IPS-15b (cell line): ENCODE measurements at regions not wholly inside any gene's neighbourhood (a gene's known extent, or its start where the extent isn't known, plus 50 kb on each side); places are given as distances from the start of the nearest gene placed in this dataset.

ENCODE experiments used
- H3K27me3 ChIP-seq: one replicate; pipeline ENCODE4 v1.6.1; 2013; ENCODE audit warnings: low read length; ENCODE audit not compliant: control insufficient read depth, insufficient read depth
- H3K36me3 ChIP-seq: one replicate; pipeline ENCODE4 v1.6.1; 2013; ENCODE audit warnings: low read length; ENCODE audit not compliant: control insufficient read depth, insufficient read depth
- H3K4me1 ChIP-seq: one replicate; pipeline ENCODE4 v1.6.1; 2013; ENCODE audit warnings: mild to moderate bottlenecking, low read length; ENCODE audit not compliant: control insufficient read depth, insufficient read depth
- H3K4me3 ChIP-seq: one replicate; pipeline ENCODE4 v1.5.1; 2013; ENCODE audit warnings: low read depth, low read length
- H3K9ac ChIP-seq: one replicate; pipeline ENCODE4 v1.6.1; 2013; ENCODE audit warnings: low read depth, mild to moderate bottlenecking, low read length
- H3K9me3 ChIP-seq: one replicate; pipeline ENCODE4 v1.6.1; 2013; ENCODE audit warnings: mild to moderate bottlenecking, low read length; ENCODE audit not compliant: control insufficient read depth, insufficient read depth

GRCh38 chr9:28037968-28038367 lies 464.7 kb upstream of the C9orf72 start:
- no peak overlapping the region for H3K9ac ChIP-seq
- H3K4me3 ChIP-seq, result no peak overlapping the region
- H3K4me1 ChIP-seq, result no peaks in the 10 kb centered on the region
- H3K36me3 ChIP-seq, result no peaks in the 10 kb centered on the region
- no peaks in the 10 kb centered on the region for H3K9me3 ChIP-seq
- H3K27me3 ChIP-seq, result no peaks in the 10 kb centered on the region

DNA sequence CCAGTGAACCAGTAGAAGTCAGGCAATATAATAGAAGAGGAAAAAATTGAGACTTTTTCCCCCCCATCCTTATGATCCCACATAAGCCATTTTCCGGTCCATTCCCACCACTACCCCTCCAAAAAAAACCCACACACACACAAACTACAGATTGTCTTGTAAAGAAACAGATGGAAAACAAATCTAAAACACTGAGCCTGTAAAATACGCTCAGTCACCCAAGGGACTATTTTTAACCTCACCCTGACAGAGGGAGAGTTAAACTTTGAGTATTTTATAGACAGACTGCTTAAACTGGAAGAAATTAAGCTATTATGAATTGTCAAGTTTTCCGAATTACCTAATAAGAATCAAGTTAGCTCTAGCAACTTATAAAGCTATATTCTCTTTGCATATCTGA lies 471.8 kb upstream of the C9orf72 start:
- no peaks in the 10 kb centered on the region for H3K27me3 ChIP-seq
- H3K9ac ChIP-seq, result no peak overlapping the region
- H3K36me3 ChIP-seq, result no peaks in the 10 kb centered on the region
- H3K9me3 ChIP-seq, result no peaks in the 10 kb centered on the region
- no peak overlapping the region for H3K4me3 ChIP-seq
- H3K4me1 ChIP-seq, result no peaks in the 10 kb centered on the region

DNA sequence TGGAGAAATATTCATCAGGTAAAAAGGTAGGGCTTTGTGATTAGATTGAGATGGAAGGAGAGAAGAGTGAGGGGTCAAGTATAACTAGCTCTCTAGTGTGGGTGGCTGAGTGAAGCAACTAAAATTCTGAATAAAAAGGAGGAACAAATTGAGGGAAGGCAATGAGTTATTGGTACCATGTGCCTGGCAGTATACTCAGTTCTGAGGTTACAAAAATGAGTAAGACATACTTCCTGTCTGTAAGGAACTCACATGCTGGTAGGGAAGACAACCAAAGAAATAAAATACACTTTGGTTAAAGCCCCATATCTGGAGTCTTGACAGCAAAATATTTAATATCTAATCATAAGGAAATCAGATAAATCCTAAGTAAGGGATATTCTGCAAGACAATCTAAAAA lies 476.8 kb upstream of the C9orf72 start:
- Histone ChIP-seq H3K4me1 (no peaks in the 10 kb centered on the region), H3K9me3 (no peaks in the 10 kb centered on the region), H3K36me3 (no peaks in the 10 kb centered on the region), H3K9ac (no peak overlapping the region), H3K4me3 (no peak overlapping the region), H3K27me3 (no peaks in the 10 kb centered on the region)

GRCh38 chr9:28050941-28051340 lies 477.7 kb upstream of the C9orf72 start:
- Histone ChIP-seq H3K27me3 (no peaks in the 10 kb centered on the region), H3K4me3 (no peak overlapping the region), H3K36me3 (no peaks in the 10 kb centered on the region), H3K9ac (no peak overlapping the region), H3K9me3 (no peaks in the 10 kb centered on the region), H3K4me1 (no peaks in the 10 kb centered on the region)

GRCh38 chr9:28051559-28052503 lies 478.6 kb upstream of the C9orf72 start:
- Histone ChIP-seq H3K9ac (no peak overlapping the region), H3K36me3 (no peaks in the 10 kb centered on the region), H3K9me3 (no peaks in the 10 kb centered on the region), H3K4me1 (no peaks in the 10 kb centered on the region), H3K27me3 (no peaks in the 10 kb centered on the region), H3K4me3 (no peak overlapping the region)

GRCh38 chr9:28053096-28053777 lies 480.0 kb upstream of the C9orf72 start:
- Histone ChIP-seq H3K36me3 (no peaks in the 10 kb centered on the region), H3K4me3 (no peak overlapping the region), H3K9me3 (no peaks in the 10 kb centered on the region)

DNA sequence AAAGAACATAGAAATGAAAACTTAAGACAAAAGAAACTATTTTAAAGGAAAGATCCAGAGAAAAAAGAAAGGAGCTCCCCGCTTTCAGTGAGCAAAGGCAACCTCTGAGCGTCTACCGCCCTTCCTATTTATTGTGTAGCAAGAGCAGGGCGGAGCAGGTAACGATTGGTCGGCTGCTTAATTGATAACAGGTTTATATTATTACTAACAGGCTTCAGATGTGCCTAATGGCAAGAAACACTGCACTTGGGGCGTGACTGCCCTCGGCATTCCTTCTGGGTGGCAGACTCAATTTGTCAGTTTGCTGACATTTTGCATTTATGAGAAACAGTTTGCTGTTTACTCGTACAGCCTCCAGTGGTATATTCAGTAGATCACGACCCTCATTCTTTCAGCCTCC lies 482.7 kb upstream of the C9orf72 start:
- Histone ChIP-seq H3K36me3 (no peaks in the 10 kb centered on the region), H3K27me3 (no peaks in the 10 kb centered on the region), H3K4me3 (no peak overlapping the region), H3K9ac (no peak overlapping the region), H3K9me3 (no peaks in the 10 kb centered on the region), H3K4me1 (no peaks in the 10 kb centered on the region)

More at GRCh38 chr9:28053096-28053777, 480.0 kb upstream of the C9orf72 start:
- Histone ChIP-seq H3K27me3 (no peaks in the 10 kb centered on the region), H3K4me1 (no peaks in the 10 kb centered on the region), H3K9ac (no peak overlapping the region)

- Histone ChIP-seq H3K4me3 (no peak overlapping the region), H3K36me3 (no peaks in the 10 kb centered on the region), H3K27me3 (no peaks in the 10 kb centered on the region), H3K9ac (no peak overlapping the region), H3K4me1 (no peaks in the 10 kb centered on the region), H3K9me3 (no peaks in the 10 kb centered on the region)
Observed at GRCh38 chr9:28056466-28056865, 483.2 kb upstream of the C9orf72 start.

- H3K4me1 ChIP-seq, result no peaks in the 10 kb centered on the region
- no peaks in the 10 kb centered on the region for H3K36me3 ChIP-seq
- no peaks in the 10 kb centered on the region for H3K9me3 ChIP-seq
- H3K4me3 ChIP-seq, result no peak overlapping the region
- H3K9ac ChIP-seq, result no peak overlapping the region
- no peaks in the 10 kb centered on the region for H3K27me3 ChIP-seq
Observed at GRCh38 chr9:28059192-28059591, 485.9 kb upstream of the C9orf72 start.

DNA sequence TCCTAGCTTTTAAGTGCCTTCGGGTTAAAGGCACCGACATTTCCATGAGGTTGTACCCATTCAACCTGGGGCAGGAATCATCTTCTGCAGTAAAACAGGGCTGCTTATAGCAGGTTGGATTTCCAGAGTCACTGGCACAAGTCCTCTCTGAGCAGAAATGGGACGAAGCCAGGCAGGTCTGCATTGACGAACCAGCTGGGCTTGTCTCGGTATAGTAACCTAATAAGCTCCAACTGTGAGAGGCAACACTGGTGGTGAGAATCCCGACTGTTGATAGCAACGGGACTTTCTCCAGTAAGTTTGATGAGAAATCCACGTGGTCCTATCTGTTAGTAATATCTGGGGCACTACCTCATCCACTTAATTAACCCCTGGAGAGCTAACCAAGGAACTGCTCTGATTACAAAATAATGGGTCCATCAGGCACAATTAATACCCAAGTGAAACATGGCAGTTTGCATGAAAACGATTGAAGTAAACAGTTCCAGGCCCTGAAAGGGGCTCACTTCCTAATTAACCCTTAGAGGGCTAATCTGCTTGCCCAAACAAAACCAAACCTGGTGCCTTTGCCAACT lies 491.0 kb upstream of the C9orf72 start:
- Histone ChIP-seq H3K9ac (no peak overlapping the region), H3K36me3 (no peaks in the 10 kb centered on the region), H3K9me3 (no peaks in the 10 kb centered on the region), H3K4me1 (no peaks in the 10 kb centered on the region), H3K4me3 (no peak overlapping the region), H3K27me3 (no peaks in the 10 kb centered on the region)

- Histone ChIP-seq H3K36me3 (no peaks in the 10 kb centered on the region), H3K9ac (no peak overlapping the region), H3K4me3 (no peak overlapping the region), H3K9me3 (no peaks in the 10 kb centered on the region), H3K27me3 (no peaks in the 10 kb centered on the region), H3K4me1 (no peaks in the 10 kb centered on the region)
Observed at GRCh38 chr9:28073270-28073669, 500.0 kb upstream of the C9orf72 start.
